Activated B cell treated with CpG ODN at 0.5 μM for 24 hours (primary cell): ENCODE measurements at regions not wholly inside any gene's neighbourhood (a gene's known extent, or its start where the extent isn't known, plus 50 kb on each side); places are given as distances from the start of the nearest gene placed in this dataset.

Experiments
- ATAC-seq: fragments of 200-7000 bp; cut with Tn5 transposase; one replicate; pipeline ENCODE4 v1.10.0; 2021; ENCODE audit warnings: low read depth, mild to moderate bottlenecking, moderate library complexity
- CTCF ChIA-PET: fragments of 350-600 bp; sonication (Branson Sonifier 250); formaldehyde crosslinking; loops from one replicate; lab custom pipeline; 2021; ENCODE audit warnings: antibody characterized with exemption; lab: Charles Lee
- POLR2A ChIA-PET: fragments of 350-600 bp; sonication (Branson Sonifier 250); formaldehyde crosslinking; loops from one replicate; lab custom pipeline; 2021; ENCODE audit warnings: antibody characterized with exemption; lab: Charles Lee
- DNase-seq: peaks from one replicate; pipeline ENCODE4 v3.0.0; 2022
- H3K27ac Mint-ChIP-seq: one replicate; pipeline ENCODE4 v1.8.0; 2020; ENCODE audit warnings: mixed read lengths
- H3K27me3 Mint-ChIP-seq: one replicate; pipeline ENCODE4 v1.8.0; 2021; ENCODE audit warnings: mixed read lengths
- H3K36me3 Mint-ChIP-seq: one replicate; pipeline ENCODE4 v1.8.0; 2021; ENCODE audit warnings: low read depth, mixed read lengths
- H3K4me1 Mint-ChIP-seq: one replicate; pipeline ENCODE4 v1.8.0; 2021; ENCODE audit warnings: mixed read lengths
- H3K4me3 Mint-ChIP-seq: one replicate; pipeline ENCODE4 v1.8.0; 2020; ENCODE audit warnings: mild to moderate bottlenecking, mixed read lengths
- H3K9me3 Mint-ChIP-seq: one replicate; pipeline ENCODE4 v1.8.0; 2020; ENCODE audit warnings: mixed read lengths
- intact Hi-C: fragments of 100-400 bp; cut with micrococcal nuclease; formaldehyde crosslinking; loops from one replicate; pipeline ENCODE4 v1.15.1; 2024
- TF ChIP-seq, protein P1 (sequence below): fragments of 200-600 bp; IDR thresholded peaks from one replicate; pipeline ENCODE4 v1.8.0; 2022; ENCODE audit warnings: antibody characterized with exemption, mild to moderate bottlenecking

DNA sequence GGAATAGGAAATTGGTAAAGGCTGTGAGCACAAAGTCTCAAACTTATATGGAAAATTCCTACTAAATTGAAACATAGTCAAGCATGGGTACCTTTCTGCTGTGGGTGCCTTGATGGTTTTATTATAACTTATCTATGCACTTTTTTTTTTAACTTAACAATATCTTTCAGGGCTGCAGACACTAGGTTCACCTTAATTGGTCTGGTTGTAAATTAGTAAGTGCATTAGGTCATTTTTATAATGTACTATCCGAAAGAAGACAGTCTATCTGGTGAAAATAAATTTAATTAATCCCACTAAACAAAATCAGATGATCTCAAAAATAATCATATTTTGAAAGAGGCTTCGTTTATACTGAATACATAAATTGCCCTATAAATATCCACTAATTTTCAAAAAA lies 446.8 kb upstream of the DCN start:
- no peak overlapping the region for H3K4me3 Mint-ChIP-seq
- ChIA-PET CTCF (no interaction called here), POLR2A (no interaction called here)
- TF ChIP-seq, protein P1, sequence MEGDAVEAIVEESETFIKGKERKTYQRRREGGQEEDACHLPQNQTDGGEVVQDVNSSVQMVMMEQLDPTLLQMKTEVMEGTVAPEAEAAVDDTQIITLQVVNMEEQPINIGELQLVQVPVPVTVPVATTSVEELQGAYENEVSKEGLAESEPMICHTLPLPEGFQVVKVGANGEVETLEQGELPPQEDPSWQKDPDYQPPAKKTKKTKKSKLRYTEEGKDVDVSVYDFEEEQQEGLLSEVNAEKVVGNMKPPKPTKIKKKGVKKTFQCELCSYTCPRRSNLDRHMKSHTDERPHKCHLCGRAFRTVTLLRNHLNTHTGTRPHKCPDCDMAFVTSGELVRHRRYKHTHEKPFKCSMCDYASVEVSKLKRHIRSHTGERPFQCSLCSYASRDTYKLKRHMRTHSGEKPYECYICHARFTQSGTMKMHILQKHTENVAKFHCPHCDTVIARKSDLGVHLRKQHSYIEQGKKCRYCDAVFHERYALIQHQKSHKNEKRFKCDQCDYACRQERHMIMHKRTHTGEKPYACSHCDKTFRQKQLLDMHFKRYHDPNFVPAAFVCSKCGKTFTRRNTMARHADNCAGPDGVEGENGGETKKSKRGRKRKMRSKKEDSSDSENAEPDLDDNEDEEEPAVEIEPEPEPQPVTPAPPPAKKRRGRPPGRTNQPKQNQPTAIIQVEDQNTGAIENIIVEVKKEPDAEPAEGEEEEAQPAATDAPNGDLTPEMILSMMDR = no peak
- DNase-seq (no peak), ATAC-seq (no peak)
- no peaks in the 10 kb centered on the region for H3K4me1 Mint-ChIP-seq
- H3K27ac Mint-ChIP-seq = no peak overlapping the region
- H3K9me3 Mint-ChIP-seq = peaks cover 17% of the 10 kb centered on the region
- intact Hi-C loops = no loop called here
- peaks cover 14% of the 10 kb centered on the region for H3K27me3 Mint-ChIP-seq
- no peaks in the 10 kb centered on the region for H3K36me3 Mint-ChIP-seq

- Mint-ChIP-seq H3K27me3 (peaks cover 14% of the 10 kb centered on the region), H3K36me3 (no peaks in the 10 kb centered on the region), H3K27ac (no peak overlapping the region), H3K4me1 (no peaks in the 10 kb centered on the region), H3K4me3 (no peak overlapping the region), H3K9me3 (peaks cover 17% of the 10 kb centered on the region)
- ChIA-PET POLR2A (no interaction called here), CTCF (no interaction called here)
- ATAC-seq (no peak), DNase-seq (no peak)
- TF ChIP-seq, protein P1 = no peak
- intact Hi-C loops = no loop called here
Observed at GRCh38 chr12:91628656-91629055, 446.0 kb upstream of the DCN start.

DNA sequence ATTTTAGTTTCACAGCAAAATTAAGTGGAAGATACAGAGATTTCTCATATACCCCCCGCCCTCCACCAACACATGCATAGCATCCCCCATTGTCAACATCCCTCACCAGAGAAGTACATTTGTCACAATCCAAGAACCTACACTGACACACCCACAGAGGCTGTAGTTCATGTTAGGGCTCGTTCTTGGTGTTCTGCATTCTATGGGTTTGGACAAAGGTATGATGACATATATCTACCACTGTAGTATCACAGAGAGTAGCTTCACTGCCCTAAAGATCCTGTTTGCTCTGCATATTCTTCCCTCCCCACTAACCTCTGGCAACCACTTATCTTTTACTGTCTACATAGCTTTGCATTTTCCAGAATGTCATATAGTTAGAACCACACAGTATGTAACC lies 444.6 kb upstream of the DCN start:
- Mint-ChIP-seq H3K27me3 (peaks cover 9% of the 10 kb centered on the region), H3K36me3 (no peaks in the 10 kb centered on the region), H3K9me3 (peaks cover 14% of the 10 kb centered on the region), H3K4me1 (no peaks in the 10 kb centered on the region), H3K4me3 (no peak overlapping the region), H3K27ac (no peak overlapping the region)
- ChIA-PET POLR2A (no interaction called here), CTCF (no interaction called here)
- ATAC-seq (no peak), DNase-seq (no peak)
- TF ChIP-seq, protein P1 = no peak
- intact Hi-C loops = no loop called here

DNA sequence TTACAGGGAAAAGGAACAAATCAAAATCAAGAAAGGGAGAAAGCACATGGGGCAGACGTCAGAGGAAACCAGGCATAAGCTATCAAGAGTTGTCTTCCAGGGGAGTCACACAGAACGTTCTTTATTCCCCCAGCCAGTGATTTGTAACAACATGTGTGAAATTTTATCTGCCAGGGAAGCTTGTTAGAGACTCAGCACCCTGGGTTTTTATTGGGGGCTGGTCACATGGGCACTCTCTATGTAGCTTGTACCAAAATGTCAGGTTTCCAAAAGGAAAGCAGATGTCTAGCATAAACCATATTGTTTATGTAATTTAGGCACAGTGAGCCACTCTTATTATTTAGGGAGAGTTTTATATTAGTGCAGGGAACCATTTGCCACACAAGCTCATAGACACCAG lies 440.4 kb upstream of the DCN start:
- Mint-ChIP-seq H3K4me1 (no peaks in the 10 kb centered on the region), H3K9me3 (peaks cover 14% of the 10 kb centered on the region), H3K36me3 (no peaks in the 10 kb centered on the region), H3K27ac (no peak overlapping the region), H3K4me3 (no peak overlapping the region), H3K27me3 (peaks cover 11% of the 10 kb centered on the region)
- DNase-seq (no peak), ATAC-seq (no peak)
- intact Hi-C loops = no loop called here
- TF ChIP-seq, protein P1 = no peak
- POLR2A ChIA-PET = no interaction called here
- CTCF ChIA-PET = no interaction called here

DNA sequence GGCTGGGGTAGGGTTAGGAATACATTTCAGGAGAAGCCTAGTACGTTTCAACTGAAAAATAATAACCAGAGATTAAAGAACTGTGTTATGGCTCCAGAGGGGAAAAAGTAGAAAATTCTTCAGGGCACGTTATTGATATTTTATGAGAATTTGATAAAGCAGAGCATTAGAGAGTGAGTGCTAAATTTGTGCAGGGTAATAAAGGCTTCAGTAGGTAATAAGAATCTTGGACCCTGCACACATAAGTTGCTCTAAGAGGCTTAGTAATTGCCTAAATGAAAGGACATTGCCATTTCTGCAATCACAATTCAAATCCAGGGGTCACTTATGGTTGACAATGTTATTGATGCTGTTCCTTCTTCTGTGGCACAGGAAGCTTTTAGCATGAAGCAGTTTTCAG lies 439.4 kb upstream of the DCN start:
- peaks cover 13% of the 10 kb centered on the region for H3K27me3 Mint-ChIP-seq

More for the DNA sequence above, 439.4 kb upstream of the DCN start:
- no peaks in the 10 kb centered on the region for H3K4me1 Mint-ChIP-seq
- intact Hi-C loops = no loop called here
- H3K27ac Mint-ChIP-seq = no peak overlapping the region
- POLR2A ChIA-PET = no interaction called here
- peaks cover 10% of the 10 kb centered on the region for H3K9me3 Mint-ChIP-seq
- ATAC-seq (no peak), DNase-seq (no peak)
- no peaks in the 10 kb centered on the region for H3K36me3 Mint-ChIP-seq
- H3K4me3 Mint-ChIP-seq = no peak overlapping the region
- TF ChIP-seq, protein P1 = no peak
- CTCF ChIA-PET = no interaction called here
